GM12892 (cell line): ENCODE measurements at regions not wholly inside any gene's neighbourhood (a gene's known extent, or its start where the extent isn't known, plus 50 kb on each side); places are given as distances from the start of the nearest gene placed in this dataset.

Source experiments
- POLR2A ChIP-seq: IDR thresholded peaks from 2 replicates; pipeline ENCODE4 v1.6.1; 2011; ENCODE audit warnings: low read depth, low read length, control low read depth
- POLR2AphosphoS5 ChIP-seq: IDR thresholded peaks from 2 replicates; pipeline ENCODE4 v1.6.1; 2011; ENCODE audit warnings: low read depth, low read length, control low read depth
- TAF1 ChIP-seq: IDR thresholded peaks from 2 replicates; pipeline ENCODE4 v1.6.1; 2011; ENCODE audit warnings: low read depth, mild to moderate bottlenecking, control low read depth, low read length, borderline replicate concordance

DNA sequence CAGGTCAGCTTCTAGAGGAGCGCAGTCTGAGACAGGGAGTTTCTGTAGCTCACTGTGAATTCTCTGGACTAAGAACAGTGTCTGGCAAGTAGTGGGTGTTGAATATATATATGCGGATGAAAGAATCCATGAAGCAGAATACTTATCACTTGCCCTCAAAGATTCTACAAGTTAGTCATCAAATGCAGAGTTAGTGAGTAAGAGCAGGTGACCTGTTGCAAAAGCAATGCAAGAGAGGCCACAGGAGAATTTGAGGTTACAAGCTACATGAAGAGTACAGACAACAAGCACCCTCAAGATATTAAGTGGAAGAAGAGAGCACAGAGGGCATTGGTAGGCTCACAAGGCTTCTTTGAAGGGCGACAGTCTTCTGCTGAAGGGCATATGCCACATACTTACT lies 103.4 kb upstream of the BTBD3 start:
- TF ChIP-seq POLR2AphosphoS5: no peak
- no peak for TF ChIP-seq POLR2A
- no peak for TF ChIP-seq TAF1
